ENCODE measurements at regions not wholly inside any gene's neighbourhood (a gene's known extent, or its start where the extent isn't known, plus 50 kb on each side); places are given as distances from the start of the nearest gene placed in this dataset.

DNA sequence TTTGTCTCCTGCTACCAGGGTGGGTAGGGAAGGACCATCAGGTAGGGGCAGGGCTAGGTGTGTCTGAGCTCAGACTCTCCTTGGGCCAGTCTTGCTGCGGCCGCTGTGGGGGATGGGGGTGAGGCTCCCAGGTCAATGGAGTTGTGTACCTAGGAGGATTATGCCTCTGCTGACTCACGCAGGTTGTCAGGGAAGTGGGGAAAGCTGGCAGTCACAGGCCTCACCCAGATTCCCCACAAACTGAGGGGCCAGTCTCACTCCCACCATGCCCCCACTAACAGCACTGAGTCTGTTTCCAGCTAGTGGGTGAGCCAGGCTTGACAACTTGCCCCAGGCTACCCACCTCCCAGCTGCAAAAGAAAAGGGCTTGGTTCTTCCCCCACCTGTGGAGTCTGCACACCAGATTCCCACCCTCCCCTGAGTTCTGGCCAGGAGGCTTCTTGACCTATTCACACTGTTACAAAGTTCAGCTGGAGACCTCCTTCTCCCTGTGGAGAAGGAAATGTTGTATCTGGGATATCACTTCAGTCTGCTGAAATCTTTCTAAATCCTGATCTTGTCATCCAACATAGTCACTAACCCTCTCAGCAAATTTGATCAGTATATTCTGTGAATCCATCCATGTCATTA lies 69.2 kb upstream of the GJA8 start:
- TF ChIP-seq, protein P1, sequence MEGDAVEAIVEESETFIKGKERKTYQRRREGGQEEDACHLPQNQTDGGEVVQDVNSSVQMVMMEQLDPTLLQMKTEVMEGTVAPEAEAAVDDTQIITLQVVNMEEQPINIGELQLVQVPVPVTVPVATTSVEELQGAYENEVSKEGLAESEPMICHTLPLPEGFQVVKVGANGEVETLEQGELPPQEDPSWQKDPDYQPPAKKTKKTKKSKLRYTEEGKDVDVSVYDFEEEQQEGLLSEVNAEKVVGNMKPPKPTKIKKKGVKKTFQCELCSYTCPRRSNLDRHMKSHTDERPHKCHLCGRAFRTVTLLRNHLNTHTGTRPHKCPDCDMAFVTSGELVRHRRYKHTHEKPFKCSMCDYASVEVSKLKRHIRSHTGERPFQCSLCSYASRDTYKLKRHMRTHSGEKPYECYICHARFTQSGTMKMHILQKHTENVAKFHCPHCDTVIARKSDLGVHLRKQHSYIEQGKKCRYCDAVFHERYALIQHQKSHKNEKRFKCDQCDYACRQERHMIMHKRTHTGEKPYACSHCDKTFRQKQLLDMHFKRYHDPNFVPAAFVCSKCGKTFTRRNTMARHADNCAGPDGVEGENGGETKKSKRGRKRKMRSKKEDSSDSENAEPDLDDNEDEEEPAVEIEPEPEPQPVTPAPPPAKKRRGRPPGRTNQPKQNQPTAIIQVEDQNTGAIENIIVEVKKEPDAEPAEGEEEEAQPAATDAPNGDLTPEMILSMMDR (conservative IDR thresholded peaks at IDR 0.05; ENCODE audit: low read length): no peak
- no peak for TF ChIP-seq EZH2phosphoT487 (IDR thresholded peaks at IDR 0.05; ENCODE audit: borderline replicate concordance)

Measured in Loucy (cell line).